ENCODE measurements at regions not wholly inside any gene's neighbourhood (a gene's known extent, or its start where the extent isn't known, plus 50 kb on each side); places are given as distances from the start of the nearest gene placed in this dataset.
A peak's percentile ranks its signal among the peaks of the same experiment; 100 is the strongest.
"Not testable (repeated sequence)": the region's sequence is repeated elsewhere in the genome, so short reads cannot be mapped to it uniquely, and the experiment has no call there.

- DNase-seq (ENCODE audit: low read depth in 2 of 2) = not testable (repeated sequence)
These were observed 58.3 kb downstream of the ART5 start for GRCh38 chr11:3583476-3583875.

- not testable (repeated sequence) for DNase-seq (ENCODE audit: low read depth in 2 of 2)
These were observed 60.4 kb downstream of the ART5 start for GRCh38 chr11:3581389-3581725.

GRCh38 chr11:3580487-3581388 is 61.1 kb downstream of the ART5 start:
- DNase-seq (ENCODE audit: low read depth in 2 of 2) = peak; percentile 36 to 51

GRCh38 chr11:3579600-3580459 is 62.0 kb downstream of the ART5 start:
- not testable (repeated sequence) for DNase-seq (ENCODE audit: low read depth in 2 of 2)

- DNase-seq (ENCODE audit: low read depth in 2 of 2) = not testable (repeated sequence)
These were observed 65.7 kb downstream of the ART5 start for GRCh38 chr11:3576066-3576604.

GRCh38 chr11:3572976-3573647 is 68.7 kb downstream of the ART5 start:
- not testable (repeated sequence) for DNase-seq (ENCODE audit: low read depth in 2 of 2)

GRCh38 chr11:3571752-3572151 is 70.0 kb downstream of the ART5 start:
- DNase-seq (ENCODE audit: low read depth in 2 of 2) = not testable (repeated sequence)

- not testable (repeated sequence) for DNase-seq (ENCODE audit: low read depth in 2 of 2)
These were observed 76.0 kb downstream of the ART5 start for GRCh38 chr11:3565838-3566237.

GRCh38 chr11:3564383-3564782 is 77.4 kb downstream of the ART5 start:
- not testable (repeated sequence) for DNase-seq (ENCODE audit: low read depth in 2 of 2)

- DNase-seq (ENCODE audit: low read depth in 2 of 2) = not testable (repeated sequence)
These were observed 87.2 kb downstream of the ART5 start for GRCh38 chr11:3554621-3555020.

- DNase-seq (ENCODE audit: low read depth in 2 of 2) = not testable (repeated sequence)
These were observed 96.8 kb downstream of the ART5 start for GRCh38 chr11:3544990-3545389.

GRCh38 chr11:3538220-3538619 is 103.6 kb downstream of the ART5 start:
- DNase-seq (ENCODE audit: low read depth in 2 of 2) = not testable (repeated sequence)

GRCh38 chr11:3537254-3537653 is 104.5 kb downstream of the ART5 start:
- DNase-seq (ENCODE audit: low read depth in 2 of 2) = not testable (repeated sequence)

GRCh38 chr11:3532958-3533357 is 108.8 kb downstream of the ART5 start:
- DNase-seq (ENCODE audit: low read depth in 2 of 2) = not testable (repeated sequence)

- DNase-seq (ENCODE audit: low read depth in 2 of 2) = not testable (repeated sequence)
These were observed 110.5 kb downstream of the ART5 start for GRCh38 chr11:3531280-3531679.

GRCh38 chr11:3523567-3523966 is 118.2 kb downstream of the ART5 start:
- not testable (repeated sequence) for DNase-seq (ENCODE audit: low read depth in 2 of 2)

- DNase-seq (ENCODE audit: low read depth in 2 of 2) = not testable (repeated sequence)
These were observed 120.9 kb downstream of the ART5 start for GRCh38 chr11:3520905-3521304.

- not testable (repeated sequence) for DNase-seq (ENCODE audit: low read depth in 2 of 2)
These were observed 122.0 kb downstream of the ART5 start for GRCh38 chr11:3519841-3520240.

- not testable (repeated sequence) for DNase-seq (ENCODE audit: low read depth in 2 of 2)
These were observed 124.7 kb downstream of the ART5 start for GRCh38 chr11:3516934-3517567.

- not testable (repeated sequence) for DNase-seq (ENCODE audit: low read depth in 2 of 2)
These were observed 125.4 kb downstream of the ART5 start for GRCh38 chr11:3516345-3516933.

All from stimulated activated CD8-positive, alpha-beta memory T cell treated with anti-CD3 and anti-CD28 coated beads, Interleukin-15, amount 100 ng/mL, for 48 hours (primary cell).